GM21381 (cell line): ENCODE measurements at regions not wholly inside any gene's neighbourhood (a gene's known extent, or its start where the extent isn't known, plus 50 kb on each side); places are given as distances from the start of the nearest gene placed in this dataset.

Experiments
- ATAC-seq: cut with Tn5 transposase; IDR thresholded peaks from one replicate; pipeline ENCODE4 v1.9.1; 2021; ENCODE audit warnings: mild to moderate bottlenecking, moderate library complexity; ENCODE audit not compliant: unreplicated experiment

GRCh38 chr5:30856242-30856641, 337.2 kb upstream of the CDH6 start:
- ATAC-seq = no peak

- ATAC-seq = no peak
Measured at GRCh38 chr5:30853158-30853557, 340.3 kb upstream of the CDH6 start.

- no peak for ATAC-seq
Measured at GRCh38 chr5:30850866-30851265, 342.6 kb upstream of the CDH6 start.

- no peak for ATAC-seq
Measured at GRCh38 chr5:30849931-30850710, 343.4 kb upstream of the CDH6 start.

GRCh38 chr5:30846171-30846570, 347.3 kb upstream of the CDH6 start:
- ATAC-seq = no peak

GRCh38 chr5:30845194-30845593, 348.3 kb upstream of the CDH6 start:
- ATAC-seq = no peak

- ATAC-seq = no peak
Measured at GRCh38 chr5:30843541-30843940, 349.9 kb upstream of the CDH6 start.

- ATAC-seq = no peak
Measured at GRCh38 chr5:30839956-30840355, 353.5 kb upstream of the CDH6 start.

GRCh38 chr5:30838936-30839496, 354.5 kb upstream of the CDH6 start:
- ATAC-seq = no peak

- no peak for ATAC-seq
Measured at GRCh38 chr5:30832519-30832918, 361.0 kb upstream of the CDH6 start.

GRCh38 chr5:30831605-30832004, 361.9 kb upstream of the CDH6 start:
- ATAC-seq = no peak

- ATAC-seq = no peak
Measured at GRCh38 chr5:30831123-30831522, 362.4 kb upstream of the CDH6 start.

GRCh38 chr5:30811298-30811697, 382.2 kb upstream of the CDH6 start:
- ATAC-seq = no peak

GRCh38 chr5:30809933-30810332, 383.6 kb upstream of the CDH6 start:
- no peak for ATAC-seq

GRCh38 chr5:30808996-30809395, 384.5 kb upstream of the CDH6 start:
- ATAC-seq = no peak

- ATAC-seq = no peak
Measured at GRCh38 chr5:30804739-30805505, 388.6 kb upstream of the CDH6 start.

- no peak for ATAC-seq
Measured at GRCh38 chr5:30802961-30803705, 390.4 kb upstream of the CDH6 start.

GRCh38 chr5:30781643-30782042, 411.8 kb upstream of the CDH6 start:
- no peak for ATAC-seq

GRCh38 chr5:30768056-30768690, 425.3 kb upstream of the CDH6 start:
- no peak for ATAC-seq

GRCh38 chr5:30765706-30766105, 427.8 kb upstream of the CDH6 start:
- ATAC-seq = no peak

GRCh38 chr5:30765227-30765626, 428.3 kb upstream of the CDH6 start:
- no peak for ATAC-seq
